Mesothelial cell of epicardium (in vitro differentiated cells): ENCODE measurements at regions not wholly inside any gene's neighbourhood (a gene's known extent, or its start where the extent isn't known, plus 50 kb on each side); places are given as distances from the start of the nearest gene placed in this dataset.

Experiments used
- DNase-seq, 2 experiments: peaks; one replicate each; pipeline ENCODE4 v3.0.0; 2021; ENCODE audit warnings: low spot score in 2 of 2; ENCODE audit not compliant: unreplicated experiment in 2 of 2
- H3K27ac Mint-ChIP-seq: 2 replicates; pipeline ENCODE4 v1.8.0; 2021; ENCODE audit warnings: mixed read lengths
- H3K27me3 Mint-ChIP-seq: 2 replicates; pipeline ENCODE4 v1.8.0; 2021; ENCODE audit warnings: low read depth, mixed read lengths
- H3K36me3 Mint-ChIP-seq: 2 replicates; pipeline ENCODE4 v1.8.0; 2021; ENCODE audit warnings: mixed read lengths
- H3K4me1 Mint-ChIP-seq: 2 replicates; pipeline ENCODE4 v1.8.0; 2021; ENCODE audit warnings: mixed read lengths
- H3K4me3 Mint-ChIP-seq: 2 replicates; pipeline ENCODE4 v1.8.0; 2021; ENCODE audit warnings: mild to moderate bottlenecking, moderate library complexity, mixed read lengths
- H3K9me3 Mint-ChIP-seq: 2 replicates; pipeline ENCODE4 v1.8.0; 2021; ENCODE audit warnings: mixed read lengths
- CTCF ChIP-seq: fragments of 200-600 bp; sonication (generic); IDR thresholded peaks from one replicate; pipeline ENCODE4 v1.5.0; 2021; ENCODE audit warnings: antibody characterized with exemption; ENCODE audit not compliant: unreplicated experiment

- no peak for TF ChIP-seq CTCF
- peak overlapping the region; percentile 18 for H3K27ac Mint-ChIP-seq
- peaks cover 5% of the 10 kb centered on the region for H3K36me3 Mint-ChIP-seq
- no peak for DNase-seq
- H3K4me1 Mint-ChIP-seq: peaks cover 24% of the 10 kb centered on the region
- peaks cover 13% of the 10 kb centered on the region for H3K9me3 Mint-ChIP-seq
- H3K4me3 Mint-ChIP-seq: peak overlapping the region; percentile 44
- H3K27me3 Mint-ChIP-seq: no peaks in the 10 kb centered on the region
Measured at GRCh38 chr5:28286566-28286965, 1248.2 kb upstream of the CDH9 start.

- TF ChIP-seq CTCF: no peak
Measured at GRCh38 chr5:28284788-28285187, 1246.4 kb upstream of the CDH9 start.

GRCh38 chr5:28281351-28281750, 1243.0 kb upstream of the CDH9 start:
- no peaks in the 10 kb centered on the region for H3K36me3 Mint-ChIP-seq
- no peaks in the 10 kb centered on the region for H3K9me3 Mint-ChIP-seq
- no peak for DNase-seq
- no peak overlapping the region for H3K4me3 Mint-ChIP-seq
- no peaks in the 10 kb centered on the region for H3K27me3 Mint-ChIP-seq
- peaks cover 19% of the 10 kb centered on the region for H3K4me1 Mint-ChIP-seq
- H3K27ac Mint-ChIP-seq: no peak overlapping the region
- no peak for TF ChIP-seq CTCF

More at GRCh38 chr5:28284788-28285187, 1246.4 kb upstream of the CDH9 start:
- H3K4me1 Mint-ChIP-seq: peaks cover 24% of the 10 kb centered on the region
- no peak for DNase-seq
- H3K27ac Mint-ChIP-seq: no peak overlapping the region
- peaks cover 13% of the 10 kb centered on the region for H3K9me3 Mint-ChIP-seq
- H3K36me3 Mint-ChIP-seq: peaks cover 5% of the 10 kb centered on the region
- H3K4me3 Mint-ChIP-seq: no peak overlapping the region
- no peaks in the 10 kb centered on the region for H3K27me3 Mint-ChIP-seq

GRCh38 chr5:28275931-28276330, 1237.5 kb upstream of the CDH9 start:
- H3K27me3 Mint-ChIP-seq: no peaks in the 10 kb centered on the region

GRCh38 chr5:28269978-28270377, 1231.6 kb upstream of the CDH9 start:
- H3K27ac Mint-ChIP-seq: no peak overlapping the region
- no peaks in the 10 kb centered on the region for H3K27me3 Mint-ChIP-seq
- TF ChIP-seq CTCF: no peak
- H3K4me1 Mint-ChIP-seq: no peaks in the 10 kb centered on the region
- peaks cover 12% of the 10 kb centered on the region for H3K9me3 Mint-ChIP-seq
- no peak for DNase-seq
- H3K4me3 Mint-ChIP-seq: no peak overlapping the region
- no peaks in the 10 kb centered on the region for H3K36me3 Mint-ChIP-seq

More at GRCh38 chr5:28275931-28276330, 1237.5 kb upstream of the CDH9 start:
- H3K4me3 Mint-ChIP-seq: no peak overlapping the region
- DNase-seq: no peak
- H3K4me1 Mint-ChIP-seq: peaks cover 9% of the 10 kb centered on the region
- H3K9me3 Mint-ChIP-seq: peaks cover 12% of the 10 kb centered on the region
- no peak for TF ChIP-seq CTCF
- H3K36me3 Mint-ChIP-seq: no peaks in the 10 kb centered on the region
- no peak overlapping the region for H3K27ac Mint-ChIP-seq

- no peaks in the 10 kb centered on the region for H3K9me3 Mint-ChIP-seq
- no peak for DNase-seq
- no peak for TF ChIP-seq CTCF
- H3K27me3 Mint-ChIP-seq: no peaks in the 10 kb centered on the region
- H3K4me1 Mint-ChIP-seq: no peaks in the 10 kb centered on the region
- H3K4me3 Mint-ChIP-seq: no peak overlapping the region
- no peaks in the 10 kb centered on the region for H3K36me3 Mint-ChIP-seq
- no peak overlapping the region for H3K27ac Mint-ChIP-seq
Measured at GRCh38 chr5:28265877-28266276, 1227.5 kb upstream of the CDH9 start.
